ENCODE measurements at regions not wholly inside any gene's neighbourhood (a gene's known extent, or its start where the extent isn't known, plus 50 kb on each side); places are given as distances from the start of the nearest gene placed in this dataset.

- no peak overlapping the region for H3K27ac ChIP-seq (ENCODE audit: low read depth, low read length, severe bottlenecking)
- no CpG with 5 or more reads among the region's 1 CpG for WGBS, 2 experiments (ENCODE audit: insufficient coverage in 2 of 2)
- no peaks in the 10 kb centered on the region for H3K4me1 ChIP-seq (ENCODE audit: control insufficient read depth, insufficient read depth, low read length, poor library complexity, severe bottlenecking)
- H3K4me3 ChIP-seq (ENCODE audit: extremely low read depth, insufficient read depth, low read length, poor library complexity, severe bottlenecking), result no peak overlapping the region
- H3K36me3 ChIP-seq (ENCODE audit: control insufficient read depth, insufficient read depth, low read length), result no peaks in the 10 kb centered on the region
- H3K9me3 ChIP-seq (ENCODE audit: control insufficient read depth, low read length), result peaks cover 8% of the 10 kb centered on the region
Measured at GRCh38 chr10:60705376-60705775, 72.9 kb upstream of the CDK1 start.

GRCh38 chr10:60704471-60704870 lies 73.8 kb upstream of the CDK1 start:
- no peaks in the 10 kb centered on the region for H3K4me1 ChIP-seq (ENCODE audit: control insufficient read depth, insufficient read depth, low read length, poor library complexity, severe bottlenecking)
- no peak overlapping the region for H3K4me3 ChIP-seq (ENCODE audit: extremely low read depth, insufficient read depth, low read length, poor library complexity, severe bottlenecking)
- peaks cover 8% of the 10 kb centered on the region for H3K9me3 ChIP-seq (ENCODE audit: control insufficient read depth, low read length)
- no peaks in the 10 kb centered on the region for H3K36me3 ChIP-seq (ENCODE audit: control insufficient read depth, insufficient read depth, low read length)
- no peak overlapping the region for H3K27ac ChIP-seq (ENCODE audit: low read depth, low read length, severe bottlenecking)
- WGBS, 2 experiments (ENCODE audit: insufficient coverage in 2 of 2), result no CpG with 5 or more reads among the region's 3 CpGs

- H3K36me3 ChIP-seq (ENCODE audit: control insufficient read depth, insufficient read depth, low read length), result no peaks in the 10 kb centered on the region
- WGBS, 2 experiments (ENCODE audit: insufficient coverage in 2 of 2), result 95 to 96% methylated on average over 4 of the region's 7 CpGs
- no peak overlapping the region for H3K4me3 ChIP-seq (ENCODE audit: extremely low read depth, insufficient read depth, low read length, poor library complexity, severe bottlenecking)
- H3K27ac ChIP-seq (ENCODE audit: low read depth, low read length, severe bottlenecking), result no peak overlapping the region
- H3K4me1 ChIP-seq (ENCODE audit: control insufficient read depth, insufficient read depth, low read length, poor library complexity, severe bottlenecking), result no peaks in the 10 kb centered on the region
- H3K9me3 ChIP-seq (ENCODE audit: control insufficient read depth, low read length), result peaks cover 8% of the 10 kb centered on the region
Measured at GRCh38 chr10:60703266-60704041, 74.8 kb upstream of the CDK1 start.

- no peak overlapping the region for H3K4me3 ChIP-seq (ENCODE audit: extremely low read depth, insufficient read depth, low read length, poor library complexity, severe bottlenecking)
- peaks cover 6% of the 10 kb centered on the region for H3K9me3 ChIP-seq (ENCODE audit: control insufficient read depth, low read length)
- H3K36me3 ChIP-seq (ENCODE audit: control insufficient read depth, insufficient read depth, low read length), result no peaks in the 10 kb centered on the region
- H3K27ac ChIP-seq (ENCODE audit: low read depth, low read length, severe bottlenecking), result no peak overlapping the region
- no peaks in the 10 kb centered on the region for H3K4me1 ChIP-seq (ENCODE audit: control insufficient read depth, insufficient read depth, low read length, poor library complexity, severe bottlenecking)
Measured at GRCh38 chr10:60687679-60688078, 90.6 kb upstream of the CDK1 start.

GRCh38 chr10:60684091-60684490 lies 94.2 kb upstream of the CDK1 start:
- Histone ChIP-seq H3K4me3 (ENCODE audit: extremely low read depth, insufficient read depth, low read length, poor library complexity, severe bottlenecking) (no peak overlapping the region), H3K4me1 (ENCODE audit: control insufficient read depth, insufficient read depth, low read length, poor library complexity, severe bottlenecking) (no peaks in the 10 kb centered on the region), H3K27ac (ENCODE audit: low read depth, low read length, severe bottlenecking) (no peak overlapping the region), H3K9me3 (ENCODE audit: control insufficient read depth, low read length) (no peaks in the 10 kb centered on the region), H3K36me3 (ENCODE audit: control insufficient read depth, insufficient read depth, low read length) (no peaks in the 10 kb centered on the region)
- WGBS, 2 experiments (ENCODE audit: insufficient coverage in 2 of 2), result 89 to 90% methylated on average over 12 to 13 of the region's 15 CpGs

GRCh38 chr10:60681103-60681502 lies 97.2 kb upstream of the CDK1 start:
- Histone ChIP-seq H3K36me3 (ENCODE audit: control insufficient read depth, insufficient read depth, low read length) (no peaks in the 10 kb centered on the region), H3K4me3 (ENCODE audit: extremely low read depth, insufficient read depth, low read length, poor library complexity, severe bottlenecking) (no peak overlapping the region), H3K9me3 (ENCODE audit: control insufficient read depth, low read length) (no peaks in the 10 kb centered on the region), H3K27ac (ENCODE audit: low read depth, low read length, severe bottlenecking) (no peak overlapping the region), H3K4me1 (ENCODE audit: control insufficient read depth, insufficient read depth, low read length, poor library complexity, severe bottlenecking) (no peaks in the 10 kb centered on the region)
- WGBS, 2 experiments (ENCODE audit: insufficient coverage in 2 of 2), result 78 to 100% methylated on average over 2 of the region's 2 CpGs

GRCh38 chr10:60679388-60679990 lies 98.8 kb upstream of the CDK1 start:
- no peak overlapping the region for H3K27ac ChIP-seq (ENCODE audit: low read depth, low read length, severe bottlenecking)
- no peaks in the 10 kb centered on the region for H3K36me3 ChIP-seq (ENCODE audit: control insufficient read depth, insufficient read depth, low read length)
- no peak overlapping the region for H3K4me3 ChIP-seq (ENCODE audit: extremely low read depth, insufficient read depth, low read length, poor library complexity, severe bottlenecking)
- H3K9me3 ChIP-seq (ENCODE audit: control insufficient read depth, low read length), result no peaks in the 10 kb centered on the region
- 88 to 95% methylated on average over 8 to 9 of the region's 10 CpGs for WGBS, 2 experiments (ENCODE audit: insufficient coverage in 2 of 2)
- H3K4me1 ChIP-seq (ENCODE audit: control insufficient read depth, insufficient read depth, low read length, poor library complexity, severe bottlenecking), result no peaks in the 10 kb centered on the region

GRCh38 chr10:60678978-60679377 lies 99.3 kb upstream of the CDK1 start:
- H3K4me3 ChIP-seq (ENCODE audit: extremely low read depth, insufficient read depth, low read length, poor library complexity, severe bottlenecking), result no peak overlapping the region
- 93% methylated on average over 3 of the region's 4 CpGs; no CpG with 5 or more reads in 1 of the 2 experiments for WGBS, 2 experiments (ENCODE audit: insufficient coverage in 2 of 2)
- H3K36me3 ChIP-seq (ENCODE audit: control insufficient read depth, insufficient read depth, low read length), result no peaks in the 10 kb centered on the region
- no peaks in the 10 kb centered on the region for H3K4me1 ChIP-seq (ENCODE audit: control insufficient read depth, insufficient read depth, low read length, poor library complexity, severe bottlenecking)
- no peak overlapping the region for H3K27ac ChIP-seq (ENCODE audit: low read depth, low read length, severe bottlenecking)
- H3K9me3 ChIP-seq (ENCODE audit: control insufficient read depth, low read length), result no peaks in the 10 kb centered on the region

GRCh38 chr10:60677531-60678129 lies 100.6 kb upstream of the CDK1 start:
- 80% methylated on average over 1 of the region's 4 CpGs; no CpG with 5 or more reads in 1 of the 2 experiments for WGBS, 2 experiments (ENCODE audit: insufficient coverage in 2 of 2)
- Histone ChIP-seq H3K27ac (ENCODE audit: low read depth, low read length, severe bottlenecking) (no peak overlapping the region), H3K4me3 (ENCODE audit: extremely low read depth, insufficient read depth, low read length, poor library complexity, severe bottlenecking) (no peak overlapping the region), H3K4me1 (ENCODE audit: control insufficient read depth, insufficient read depth, low read length, poor library complexity, severe bottlenecking) (no peaks in the 10 kb centered on the region), H3K36me3 (ENCODE audit: control insufficient read depth, insufficient read depth, low read length) (no peaks in the 10 kb centered on the region), H3K9me3 (ENCODE audit: control insufficient read depth, low read length) (no peaks in the 10 kb centered on the region)

- H3K4me3 ChIP-seq (ENCODE audit: extremely low read depth, insufficient read depth, low read length, poor library complexity, severe bottlenecking), result no peak overlapping the region
- no peaks in the 10 kb centered on the region for H3K4me1 ChIP-seq (ENCODE audit: control insufficient read depth, insufficient read depth, low read length, poor library complexity, severe bottlenecking)
- H3K36me3 ChIP-seq (ENCODE audit: control insufficient read depth, insufficient read depth, low read length), result no peaks in the 10 kb centered on the region
- peaks cover 9% of the 10 kb centered on the region for H3K9me3 ChIP-seq (ENCODE audit: control insufficient read depth, low read length)
- H3K27ac ChIP-seq (ENCODE audit: low read depth, low read length, severe bottlenecking), result no peak overlapping the region
Measured at GRCh38 chr10:60675236-60675635, 103.0 kb upstream of the CDK1 start.

DNA sequence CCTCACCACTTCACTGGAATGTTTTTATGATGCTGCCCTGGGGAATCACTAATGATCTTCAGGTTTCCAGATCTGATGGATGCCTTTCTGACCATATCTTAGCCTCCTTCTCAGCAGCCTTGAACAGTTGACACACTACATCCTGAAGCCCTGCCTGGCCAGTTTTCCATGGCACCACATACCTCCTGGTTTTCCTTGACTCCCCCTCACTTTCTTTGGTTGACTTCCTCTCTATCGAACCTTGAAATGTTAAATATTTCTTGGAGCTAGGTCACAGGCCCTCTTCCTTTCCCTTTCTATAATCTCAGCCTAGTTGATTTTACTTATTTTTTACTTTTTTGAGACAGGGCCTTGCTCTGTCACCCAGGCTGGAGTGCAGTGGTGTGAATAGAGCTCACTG lies 108.8 kb upstream of the CDK1 start:
- H3K9me3 ChIP-seq (ENCODE audit: control insufficient read depth, low read length), result peaks cover 9% of the 10 kb centered on the region
- no peak overlapping the region for H3K27ac ChIP-seq (ENCODE audit: low read depth, low read length, severe bottlenecking)
- peaks cover 7% of the 10 kb centered on the region for H3K4me1 ChIP-seq (ENCODE audit: control insufficient read depth, insufficient read depth, low read length, poor library complexity, severe bottlenecking)
- 88 to 100% methylated on average over 1 of the region's 1 CpG for WGBS, 2 experiments (ENCODE audit: insufficient coverage in 2 of 2)
- no peak overlapping the region for H3K4me3 ChIP-seq (ENCODE audit: extremely low read depth, insufficient read depth, low read length, poor library complexity, severe bottlenecking)
- no peaks in the 10 kb centered on the region for H3K36me3 ChIP-seq (ENCODE audit: control insufficient read depth, insufficient read depth, low read length)
